Sigmoid colon (tissue), 4 donors: ENCODE measurements at regions not wholly inside any gene's neighbourhood (a gene's known extent, or its start where the extent isn't known, plus 50 kb on each side); places are given as distances from the start of the nearest gene placed in this dataset.
A peak's percentile ranks its signal among the peaks of the same experiment; 100 is the strongest.

Source experiments
- CTCF ChIP-seq, 4 experiments: fragments of 450-650 bp in 3 of 4; fragments of 200-600 bp in 1 of 4; IDR thresholded peaks; one replicate each; pipeline ENCODE4 v1.5.1; 2016 to 2019; ENCODE audit warnings: antibody characterized with exemption in 4 of 4, mild to moderate bottlenecking in 3 of 4, moderate library complexity in 2 of 4
- EP300 ChIP-seq, 4 donors: sonication (generic); formaldehyde crosslinking; IDR thresholded peaks; one replicate each; pipeline ENCODE4 v1.6.1; 2017; ENCODE audit warnings: antibody characterized with exemption in 4 of 4
- POLR2A ChIP-seq, 2 donors: fragments of 450-650 bp; IDR thresholded peaks; one replicate each; pipeline ENCODE4 v1.6.1; 2016; ENCODE audit warnings: antibody characterized with exemption in 2 of 2, mild to moderate bottlenecking in 2 of 2, moderate library complexity in 2 of 2
- POLR2AphosphoS5 ChIP-seq, 4 donors: sonication (generic); formaldehyde crosslinking; IDR thresholded peaks; one replicate each; pipeline ENCODE4 v1.6.1; 2017; ENCODE audit warnings: antibody characterized with exemption in 4 of 4

- TF ChIP-seq CTCF (IDR thresholded peaks at IDR 0.05) (no peak), EP300 (IDR thresholded peaks at IDR 0.05) (no peak), POLR2A (IDR thresholded peaks at IDR 0.05) (no peak), POLR2AphosphoS5 (IDR thresholded peaks at IDR 0.05) (peak in 1 of 4 donors; percentile 13)
Observed at GRCh38 chr4:20625426-20625825, 74.8 kb upstream of the PACRGL start.
